ENCODE measurements at regions not wholly inside any gene's neighbourhood (a gene's known extent, or its start where the extent isn't known, plus 50 kb on each side); places are given as distances from the start of the nearest gene placed in this dataset.

DNA sequence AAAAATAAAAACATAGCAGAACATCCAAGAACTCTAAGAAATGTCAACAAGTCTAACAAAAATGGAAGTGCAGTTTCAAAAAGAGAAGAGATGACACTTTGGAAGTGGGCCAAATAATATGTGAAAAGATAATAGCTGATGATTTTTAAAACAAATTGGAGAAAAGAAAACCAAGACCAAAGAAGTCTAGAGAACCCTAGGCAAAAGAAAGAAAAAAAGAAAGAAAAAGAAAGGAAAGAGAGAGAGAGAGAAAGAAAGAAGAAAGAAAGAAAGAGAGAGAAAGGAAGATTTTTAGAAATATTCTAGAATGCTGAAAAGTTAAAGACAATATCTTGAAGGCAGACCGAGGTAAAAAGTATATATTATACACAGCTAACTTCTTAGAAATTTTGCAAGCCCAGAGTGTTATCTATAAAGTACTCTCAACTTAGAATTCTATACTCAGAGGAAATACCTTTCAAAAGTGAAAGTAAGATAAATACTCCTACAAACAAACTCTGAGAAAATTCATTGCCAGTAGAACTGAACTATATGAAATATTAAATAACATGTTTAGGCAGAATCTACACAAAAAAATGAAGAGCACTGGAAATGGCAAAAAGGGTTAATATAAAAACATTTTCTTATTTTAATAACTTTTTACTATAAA lies 138.7 kb upstream of the SMIM30 start (continued):
- TF ChIP-seq, protein P1, sequence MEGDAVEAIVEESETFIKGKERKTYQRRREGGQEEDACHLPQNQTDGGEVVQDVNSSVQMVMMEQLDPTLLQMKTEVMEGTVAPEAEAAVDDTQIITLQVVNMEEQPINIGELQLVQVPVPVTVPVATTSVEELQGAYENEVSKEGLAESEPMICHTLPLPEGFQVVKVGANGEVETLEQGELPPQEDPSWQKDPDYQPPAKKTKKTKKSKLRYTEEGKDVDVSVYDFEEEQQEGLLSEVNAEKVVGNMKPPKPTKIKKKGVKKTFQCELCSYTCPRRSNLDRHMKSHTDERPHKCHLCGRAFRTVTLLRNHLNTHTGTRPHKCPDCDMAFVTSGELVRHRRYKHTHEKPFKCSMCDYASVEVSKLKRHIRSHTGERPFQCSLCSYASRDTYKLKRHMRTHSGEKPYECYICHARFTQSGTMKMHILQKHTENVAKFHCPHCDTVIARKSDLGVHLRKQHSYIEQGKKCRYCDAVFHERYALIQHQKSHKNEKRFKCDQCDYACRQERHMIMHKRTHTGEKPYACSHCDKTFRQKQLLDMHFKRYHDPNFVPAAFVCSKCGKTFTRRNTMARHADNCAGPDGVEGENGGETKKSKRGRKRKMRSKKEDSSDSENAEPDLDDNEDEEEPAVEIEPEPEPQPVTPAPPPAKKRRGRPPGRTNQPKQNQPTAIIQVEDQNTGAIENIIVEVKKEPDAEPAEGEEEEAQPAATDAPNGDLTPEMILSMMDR (IDR thresholded peaks at IDR 0.05; ENCODE audit: low read depth, low read length, missing input control): no peak
- TF ChIP-seq JUND (IDR thresholded peaks at IDR 0.05) (no peak), FOXA2 (IDR thresholded peaks at IDR 0.05) (no peak), TAF1 (conservative IDR thresholded peaks at IDR 0.05) (no peak), RXRA (IDR thresholded peaks at IDR 0.05) (no peak)

DNA sequence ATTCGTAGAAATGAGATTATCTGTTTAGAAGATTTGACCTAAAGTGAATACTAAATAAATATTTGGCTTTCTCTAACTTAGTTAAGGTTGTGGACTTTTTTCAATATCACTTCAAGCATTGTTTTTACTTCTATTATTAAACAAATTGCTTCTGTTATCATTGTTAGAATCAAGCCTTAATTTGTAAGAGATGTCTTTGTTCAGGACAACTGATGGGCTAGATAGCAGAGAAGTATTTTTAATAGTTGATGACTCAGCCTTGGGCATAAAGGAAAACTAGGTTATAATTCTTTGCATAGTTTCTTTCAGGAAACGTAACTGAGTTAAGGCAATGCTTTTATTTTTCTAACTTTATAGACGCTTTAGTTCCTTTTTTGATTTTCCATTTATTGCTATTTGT lies 128.8 kb upstream of the SMIM30 start:
- no peak overlapping the region for H3K4me3 ChIP-seq (ENCODE audit: low read depth in 1 of 3, low read length in 3 of 3)
- no peak overlapping the region for H3K9ac ChIP-seq (ENCODE audit: low read depth in 1 of 2, low read length in 2 of 2)
- 50% methylated on average over 3 of the region's 3 CpGs for WGBS
- no peak overlapping the region for H3K27ac ChIP-seq (ENCODE audit: low read depth in 1 of 2, low read length in 2 of 2)
- no peak for TF ChIP-seq JUND (IDR thresholded peaks at IDR 0.05)
- no peak for TF ChIP-seq FOXA2 (IDR thresholded peaks at IDR 0.05)
- TF ChIP-seq, protein P2, sequence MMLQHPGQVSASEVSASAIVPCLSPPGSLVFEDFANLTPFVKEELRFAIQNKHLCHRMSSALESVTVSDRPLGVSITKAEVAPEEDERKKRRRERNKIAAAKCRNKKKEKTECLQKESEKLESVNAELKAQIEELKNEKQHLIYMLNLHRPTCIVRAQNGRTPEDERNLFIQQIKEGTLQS (IDR thresholded peaks at IDR 0.05): no peak
- TF ChIP-seq GABPA (IDR thresholded peaks at IDR 0.05 in 1 of 2, conservative IDR thresholded peaks at IDR 0.05 in 1 of 2): no peak
- no peak for TF ChIP-seq SP1 (IDR thresholded peaks at IDR 0.05)
- no peak for TF ChIP-seq FOXA1 (IDR thresholded peaks at IDR 0.05)
- TF ChIP-seq EGR1 (IDR thresholded peaks at IDR 0.05; ENCODE audit: low read depth in 2 of 2): no peak
- TF ChIP-seq YY1 (IDR thresholded peaks at IDR 0.05): no peak
- TF ChIP-seq, protein P3, sequence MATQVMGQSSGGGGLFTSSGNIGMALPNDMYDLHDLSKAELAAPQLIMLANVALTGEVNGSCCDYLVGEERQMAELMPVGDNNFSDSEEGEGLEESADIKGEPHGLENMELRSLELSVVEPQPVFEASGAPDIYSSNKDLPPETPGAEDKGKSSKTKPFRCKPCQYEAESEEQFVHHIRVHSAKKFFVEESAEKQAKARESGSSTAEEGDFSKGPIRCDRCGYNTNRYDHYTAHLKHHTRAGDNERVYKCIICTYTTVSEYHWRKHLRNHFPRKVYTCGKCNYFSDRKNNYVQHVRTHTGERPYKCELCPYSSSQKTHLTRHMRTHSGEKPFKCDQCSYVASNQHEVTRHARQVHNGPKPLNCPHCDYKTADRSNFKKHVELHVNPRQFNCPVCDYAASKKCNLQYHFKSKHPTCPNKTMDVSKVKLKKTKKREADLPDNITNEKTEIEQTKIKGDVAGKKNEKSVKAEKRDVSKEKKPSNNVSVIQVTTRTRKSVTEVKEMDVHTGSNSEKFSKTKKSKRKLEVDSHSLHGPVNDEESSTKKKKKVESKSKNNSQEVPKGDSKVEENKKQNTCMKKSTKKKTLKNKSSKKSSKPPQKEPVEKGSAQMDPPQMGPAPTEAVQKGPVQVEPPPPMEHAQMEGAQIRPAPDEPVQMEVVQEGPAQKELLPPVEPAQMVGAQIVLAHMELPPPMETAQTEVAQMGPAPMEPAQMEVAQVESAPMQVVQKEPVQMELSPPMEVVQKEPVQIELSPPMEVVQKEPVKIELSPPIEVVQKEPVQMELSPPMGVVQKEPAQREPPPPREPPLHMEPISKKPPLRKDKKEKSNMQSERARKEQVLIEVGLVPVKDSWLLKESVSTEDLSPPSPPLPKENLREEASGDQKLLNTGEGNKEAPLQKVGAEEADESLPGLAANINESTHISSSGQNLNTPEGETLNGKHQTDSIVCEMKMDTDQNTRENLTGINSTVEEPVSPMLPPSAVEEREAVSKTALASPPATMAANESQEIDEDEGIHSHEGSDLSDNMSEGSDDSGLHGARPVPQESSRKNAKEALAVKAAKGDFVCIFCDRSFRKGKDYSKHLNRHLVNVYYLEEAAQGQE (IDR thresholded peaks at IDR 0.05): no peak
- no peak for TF ChIP-seq NR2F2 (IDR thresholded peaks at IDR 0.05)
- TF ChIP-seq TAF1 (conservative IDR thresholded peaks at IDR 0.05): no peak
- TF ChIP-seq, protein P1 (IDR thresholded peaks at IDR 0.05; ENCODE audit: low read depth, low read length, missing input control): no peak
- no peaks in the 10 kb centered on the region for H3K36me3 ChIP-seq (ENCODE audit: control insufficient read depth in 4 of 4, insufficient read depth in 3 of 4, low read depth in 1 of 4, low read length in 3 of 4)
- no peak for DNase-seq (ENCODE audit: low spot score)
- no peaks in the 10 kb centered on the region for H3K9me3 ChIP-seq (ENCODE audit: control insufficient read depth in 4 of 4, low read length in 3 of 4)
- H3K27me3 ChIP-seq (ENCODE audit: control insufficient read depth in 4 of 4, insufficient read depth in 4 of 4, low read length in 3 of 4): no peaks in the 10 kb centered on the region
- no peaks in the 10 kb centered on the region for H3K4me1 ChIP-seq (ENCODE audit: control insufficient read depth in 4 of 4, insufficient read depth in 4 of 4, low read length in 3 of 4)

All from liver (tissue), 8 donors.